ENCODE measurements at regions not wholly inside any gene's neighbourhood (a gene's known extent, or its start where the extent isn't known, plus 50 kb on each side); places are given as distances from the start of the nearest gene placed in this dataset.

DNA sequence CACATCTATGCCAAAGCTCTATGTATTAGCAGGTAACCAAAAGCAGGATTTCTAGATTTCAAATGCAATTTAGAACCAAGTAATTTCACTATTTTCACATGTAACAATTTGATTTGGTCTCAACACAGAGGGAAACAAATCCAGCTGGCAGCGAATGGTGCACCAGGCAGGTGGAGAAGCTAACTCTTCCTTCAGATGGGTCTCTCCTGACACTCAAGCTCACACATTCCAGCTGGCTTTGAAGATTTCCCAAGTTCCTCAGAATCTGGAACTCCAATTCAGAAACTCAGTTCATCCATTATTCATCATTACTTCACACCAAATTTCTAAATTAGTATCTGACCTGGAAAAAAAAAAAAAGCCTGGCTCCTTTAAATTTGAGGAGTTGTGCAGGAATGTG, 318.1 kb upstream of the NECTIN3 start:
- POLR2A ChIA-PET, result no interaction called here
- CTCF ChIA-PET, result interaction anchor here (1.4 kb wide), 1 partner anchor 13 kb away, joined by 3 read pairs; no protein-coding TSS in a partner anchor
- no peak for DNase-seq (ENCODE audit: extremely low spot score)
- TF ChIP-seq, protein P1, sequence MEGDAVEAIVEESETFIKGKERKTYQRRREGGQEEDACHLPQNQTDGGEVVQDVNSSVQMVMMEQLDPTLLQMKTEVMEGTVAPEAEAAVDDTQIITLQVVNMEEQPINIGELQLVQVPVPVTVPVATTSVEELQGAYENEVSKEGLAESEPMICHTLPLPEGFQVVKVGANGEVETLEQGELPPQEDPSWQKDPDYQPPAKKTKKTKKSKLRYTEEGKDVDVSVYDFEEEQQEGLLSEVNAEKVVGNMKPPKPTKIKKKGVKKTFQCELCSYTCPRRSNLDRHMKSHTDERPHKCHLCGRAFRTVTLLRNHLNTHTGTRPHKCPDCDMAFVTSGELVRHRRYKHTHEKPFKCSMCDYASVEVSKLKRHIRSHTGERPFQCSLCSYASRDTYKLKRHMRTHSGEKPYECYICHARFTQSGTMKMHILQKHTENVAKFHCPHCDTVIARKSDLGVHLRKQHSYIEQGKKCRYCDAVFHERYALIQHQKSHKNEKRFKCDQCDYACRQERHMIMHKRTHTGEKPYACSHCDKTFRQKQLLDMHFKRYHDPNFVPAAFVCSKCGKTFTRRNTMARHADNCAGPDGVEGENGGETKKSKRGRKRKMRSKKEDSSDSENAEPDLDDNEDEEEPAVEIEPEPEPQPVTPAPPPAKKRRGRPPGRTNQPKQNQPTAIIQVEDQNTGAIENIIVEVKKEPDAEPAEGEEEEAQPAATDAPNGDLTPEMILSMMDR (IDR thresholded peaks at IDR 0.05; ENCODE audit: control extremely low read depth, extremely low read depth, low read depth, missing control alignments), result no peak

DNA sequence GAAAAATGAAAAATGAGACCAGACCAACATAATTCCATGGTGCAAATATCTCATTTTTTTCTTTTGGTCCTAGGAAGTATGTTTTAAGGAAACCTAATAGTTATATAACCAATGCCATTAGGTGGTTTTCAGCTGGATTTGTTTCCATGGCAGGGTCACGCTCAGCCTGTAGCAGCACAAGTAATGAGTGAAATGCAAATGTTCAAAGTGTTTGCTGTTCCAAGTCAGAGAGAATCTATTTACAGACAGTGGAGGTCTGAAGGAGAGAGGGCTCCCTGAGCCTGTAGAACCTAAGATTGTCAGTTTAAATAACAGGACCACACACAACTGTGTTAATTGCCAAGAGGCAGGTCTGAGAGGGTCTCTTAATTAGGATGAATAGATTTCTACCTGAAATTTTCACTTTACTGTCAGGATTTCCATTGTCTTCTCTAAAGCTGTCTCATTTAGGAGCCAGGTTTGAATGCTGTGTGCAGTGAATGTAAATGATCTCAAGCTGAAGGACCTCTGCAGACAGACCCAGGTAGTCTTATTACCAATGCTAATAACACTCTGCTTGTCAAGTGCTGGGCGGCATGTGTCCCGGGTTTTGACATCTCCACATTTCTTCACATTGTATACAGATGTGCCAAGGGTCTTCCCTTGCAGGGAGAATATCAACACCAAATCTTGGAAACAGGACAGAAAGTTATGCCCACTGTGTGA, 317.3 kb upstream of the NECTIN3 start:
- TF ChIP-seq, protein P1 (IDR thresholded peaks at IDR 0.05; ENCODE audit: control extremely low read depth, extremely low read depth, low read depth, missing control alignments), result no peak
- POLR2A ChIA-PET, result no interaction called here
- no peak for DNase-seq (ENCODE audit: extremely low spot score)
- CTCF ChIA-PET, result interaction anchor here (0.8 kb wide), 1 partner anchor 23 kb away, joined by 3 read pairs; no protein-coding TSS in a partner anchor

DNA sequence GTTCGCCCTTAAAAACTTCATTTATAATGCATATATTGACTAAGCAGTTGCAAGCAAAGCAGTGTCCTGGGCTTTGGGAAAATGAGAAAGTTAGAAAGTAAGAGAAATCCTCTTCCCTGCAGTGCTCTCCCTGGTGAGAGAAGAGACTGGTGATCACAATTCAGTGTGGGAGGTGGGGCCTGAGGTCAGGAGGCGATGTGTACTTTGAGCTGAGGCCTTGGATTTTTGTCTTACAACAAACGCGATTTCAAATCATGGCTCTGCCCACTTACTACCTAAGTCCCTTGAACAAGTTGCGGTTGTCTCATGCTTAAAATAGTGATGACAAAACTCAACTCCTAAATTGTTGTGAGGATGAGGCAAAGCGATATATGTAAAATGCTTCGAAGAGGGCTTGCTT, 316.3 kb upstream of the NECTIN3 start:
- ChIA-PET POLR2A (no interaction called here), CTCF (no interaction called here)
- no peak for DNase-seq (ENCODE audit: extremely low spot score)
- TF ChIP-seq, protein P1 (IDR thresholded peaks at IDR 0.05; ENCODE audit: control extremely low read depth, extremely low read depth, low read depth, missing control alignments), result no peak

DNA sequence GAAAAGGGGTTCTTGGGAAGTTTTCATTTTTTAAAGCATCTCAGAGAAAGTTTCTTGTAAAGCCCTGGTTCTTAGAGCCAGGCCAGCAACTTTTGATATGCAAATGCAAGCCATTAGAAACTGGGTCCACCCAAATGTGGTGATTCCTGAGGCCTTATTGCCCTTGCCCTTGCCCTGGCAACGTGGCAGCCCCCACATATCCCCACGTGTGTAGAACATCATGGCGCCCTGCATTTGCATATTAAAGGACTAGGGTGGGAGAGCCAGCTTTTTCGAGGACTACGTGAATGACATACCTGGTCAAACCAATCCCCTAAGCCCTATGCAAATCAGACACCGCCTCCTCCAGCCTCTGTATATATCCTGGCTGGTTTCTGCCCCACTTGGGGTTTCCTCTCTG, 314.9 kb upstream of the NECTIN3 start:
- ChIA-PET POLR2A (no interaction called here), CTCF (no interaction called here)
- TF ChIP-seq, protein P1 (IDR thresholded peaks at IDR 0.05; ENCODE audit: control extremely low read depth, extremely low read depth, low read depth, missing control alignments), result no peak
- no peak for DNase-seq (ENCODE audit: extremely low spot score)

DNA sequence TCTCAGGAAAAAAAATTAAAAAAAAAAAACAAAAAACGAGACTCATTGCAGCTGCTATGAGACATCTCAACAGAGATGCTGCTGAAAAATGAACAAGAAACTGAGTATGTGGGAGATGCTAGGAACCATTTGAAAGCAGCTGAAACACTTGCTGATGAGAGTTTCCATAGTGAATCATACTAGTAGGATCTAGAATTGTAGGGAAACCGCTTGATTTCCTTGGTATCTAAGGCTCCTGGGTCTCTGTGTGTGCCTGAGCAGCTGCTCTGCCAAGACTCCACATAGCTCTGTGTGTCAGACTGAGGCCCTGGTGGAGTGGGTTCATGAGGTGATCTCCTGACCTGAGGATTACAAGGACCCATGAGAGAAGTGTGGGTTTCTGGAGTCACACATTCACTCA, 313.4 kb upstream of the NECTIN3 start:
- ChIA-PET CTCF (no interaction called here), POLR2A (no interaction called here)
- no peak for DNase-seq (ENCODE audit: extremely low spot score)
- TF ChIP-seq, protein P1 (IDR thresholded peaks at IDR 0.05; ENCODE audit: control extremely low read depth, extremely low read depth, low read depth, missing control alignments), result no peak

DNA sequence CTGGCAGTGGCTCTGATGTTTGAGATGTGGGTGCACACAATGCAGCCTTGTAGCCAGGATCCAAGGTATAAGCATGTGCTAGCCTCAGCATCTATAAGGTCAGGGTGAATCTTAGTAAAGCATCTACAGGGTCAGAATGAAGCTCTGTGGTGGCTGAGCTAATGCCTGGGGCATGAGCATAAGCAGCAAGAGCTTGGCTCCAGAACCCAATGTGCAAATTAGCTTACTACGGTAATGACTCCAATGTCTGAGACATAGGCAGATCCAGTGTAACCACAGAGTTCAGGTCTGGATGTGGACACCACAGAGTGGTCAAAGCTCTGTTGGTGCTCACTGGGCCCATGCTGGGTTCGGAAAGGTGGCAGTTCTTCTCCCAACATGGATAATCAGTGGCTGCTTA, 304.5 kb upstream of the NECTIN3 start:
- DNase-seq (ENCODE audit: extremely low spot score), result no peak
- ChIA-PET CTCF (interaction anchor here (2.2 kb wide), 1 partner anchor 25 kb away, joined by 6 read pairs; no protein-coding TSS in a partner anchor), POLR2A (no interaction called here)
- TF ChIP-seq, protein P1 (IDR thresholded peaks at IDR 0.05; ENCODE audit: control extremely low read depth, extremely low read depth, low read depth, missing control alignments), result no peak

Measured in GM10248 (cell line).